NCI-H446 treated with DMSO at 0.1 percent for 48 hours (cell line): ENCODE measurements at regions not wholly inside any gene's neighbourhood (a gene's known extent, or its start where the extent isn't known, plus 50 kb on each side); places are given as distances from the start of the nearest gene placed in this dataset.

ENCODE experiments used
- DNase-seq: peaks from one replicate; lab custom pipeline; 2025; lab: John Stamatoyannopoulos, UW

DNA sequence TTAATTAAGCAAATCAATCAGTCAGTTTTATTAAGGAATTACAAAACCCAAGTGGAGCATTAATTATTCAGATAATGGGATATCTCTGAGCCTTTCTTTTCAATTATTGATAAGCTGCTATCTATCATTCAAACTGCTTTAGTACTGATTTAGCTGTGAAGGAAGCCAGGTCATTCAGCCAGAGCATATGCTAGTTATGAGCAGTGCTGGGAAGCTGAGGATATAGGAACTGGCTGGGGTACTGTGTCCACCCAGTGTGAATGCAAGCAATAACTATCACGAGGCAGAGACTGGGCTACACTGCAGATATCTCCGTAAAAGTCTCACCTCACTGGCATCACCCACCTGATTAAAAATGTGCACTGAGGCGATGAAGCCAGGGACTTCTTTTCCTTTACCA lies 496.7 kb upstream of the PIK3C3 start:
- no peak for DNase-seq

DNA sequence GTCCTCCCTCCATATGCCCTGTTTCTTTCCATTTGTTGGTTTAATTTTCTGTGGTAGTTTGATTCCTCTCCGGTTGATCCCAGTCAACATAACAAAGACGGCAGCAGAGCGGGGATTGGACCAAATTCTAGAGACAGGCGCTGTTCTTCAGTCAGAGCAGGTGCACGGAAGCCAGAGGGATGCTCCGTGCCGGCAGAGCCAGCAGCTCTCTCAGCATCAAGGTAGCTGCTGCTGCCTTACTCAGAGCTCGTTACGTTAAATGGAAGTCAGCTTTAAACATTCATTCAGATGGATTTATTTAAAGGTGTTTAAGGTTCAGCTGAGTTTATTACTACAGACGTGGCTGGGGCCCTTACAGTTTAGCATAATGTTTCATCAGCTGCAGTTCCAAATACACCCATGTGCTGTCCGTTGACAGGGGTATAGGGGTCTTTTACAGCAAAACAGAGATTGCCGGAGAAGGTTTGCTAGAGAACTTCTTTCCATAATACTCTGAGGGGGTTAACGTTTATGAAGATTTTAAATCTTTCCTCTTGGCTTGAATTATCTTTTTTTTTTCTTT lies 497.2 kb upstream of the PIK3C3 start:
- DNase-seq = no peak

DNA sequence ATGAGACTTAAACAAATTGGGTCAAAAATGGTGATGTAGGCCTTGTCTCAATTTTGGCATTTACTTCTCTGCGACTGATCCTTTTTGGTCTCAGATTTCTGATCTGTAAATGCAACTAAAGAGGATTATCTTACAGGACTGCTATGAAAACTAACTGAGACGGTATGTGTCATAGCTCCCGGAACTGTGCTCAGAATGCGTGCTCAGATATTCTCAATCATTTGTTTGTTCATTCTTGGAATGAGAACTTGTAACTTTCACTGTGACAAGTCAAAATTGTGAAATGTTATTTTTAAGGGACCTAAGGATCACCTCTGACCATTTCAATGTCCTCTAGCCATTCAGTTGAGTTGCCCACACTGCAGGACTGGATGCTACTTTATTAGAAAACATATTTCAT lies 498.2 kb upstream of the PIK3C3 start:
- DNase-seq = no peak

DNA sequence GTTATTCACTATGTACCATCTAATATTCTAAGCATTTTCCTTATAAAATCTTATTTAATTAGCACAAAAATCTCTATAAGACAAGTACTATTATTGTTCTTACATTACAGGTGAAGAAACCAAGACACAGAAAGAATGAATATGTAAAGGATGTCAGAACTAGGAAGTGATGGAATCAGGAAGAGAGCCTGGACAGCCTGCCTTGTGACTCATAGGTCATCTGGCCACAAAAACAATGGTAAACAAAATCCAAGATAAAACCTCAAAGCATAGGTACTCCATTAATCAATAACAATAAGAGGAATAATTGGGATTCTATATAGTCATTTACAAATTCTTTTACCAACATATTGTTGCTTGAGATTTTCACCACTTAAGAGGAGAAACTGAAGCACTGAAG lies 505.4 kb upstream of the PIK3C3 start:
- no peak for DNase-seq

DNA sequence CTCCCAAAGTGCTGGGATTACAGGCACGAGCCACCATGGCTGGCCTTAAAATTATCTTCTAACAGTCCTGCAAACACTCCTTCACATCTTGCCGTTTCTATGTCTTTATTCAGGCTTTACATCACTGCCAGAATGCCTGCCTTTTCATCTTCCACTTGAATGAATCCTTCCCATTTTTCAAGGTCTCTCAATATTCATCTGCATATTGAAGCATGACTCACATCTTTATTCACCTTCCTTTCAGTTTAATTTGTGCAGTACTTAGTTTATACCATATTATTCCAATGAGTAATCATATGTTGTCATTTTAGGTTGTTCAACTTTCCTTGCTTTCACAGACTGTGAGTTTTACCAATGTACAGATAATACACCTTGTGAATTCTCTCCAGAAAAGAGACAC lies 510.1 kb upstream of the PIK3C3 start:
- no peak for DNase-seq

DNA sequence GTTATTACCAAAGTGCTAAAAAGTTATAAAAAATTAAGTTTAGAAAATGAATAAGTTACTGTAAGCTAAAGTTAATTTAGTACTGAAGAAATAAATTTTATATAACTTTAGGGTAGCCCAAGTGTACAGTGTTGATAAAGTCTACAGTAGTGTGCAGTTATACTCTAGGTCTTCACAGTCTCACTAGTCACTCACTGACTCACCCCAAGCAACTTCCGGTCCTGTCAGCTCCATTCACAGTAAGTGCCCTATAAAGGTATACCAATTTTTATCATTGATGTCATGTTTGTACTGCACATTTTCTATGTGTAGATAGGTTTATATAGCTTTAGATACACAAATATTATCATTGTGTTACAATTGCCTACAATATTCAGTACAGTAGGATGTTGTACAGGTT lies 518.3 kb upstream of the PIK3C3 start:
- DNase-seq = no peak

DNA sequence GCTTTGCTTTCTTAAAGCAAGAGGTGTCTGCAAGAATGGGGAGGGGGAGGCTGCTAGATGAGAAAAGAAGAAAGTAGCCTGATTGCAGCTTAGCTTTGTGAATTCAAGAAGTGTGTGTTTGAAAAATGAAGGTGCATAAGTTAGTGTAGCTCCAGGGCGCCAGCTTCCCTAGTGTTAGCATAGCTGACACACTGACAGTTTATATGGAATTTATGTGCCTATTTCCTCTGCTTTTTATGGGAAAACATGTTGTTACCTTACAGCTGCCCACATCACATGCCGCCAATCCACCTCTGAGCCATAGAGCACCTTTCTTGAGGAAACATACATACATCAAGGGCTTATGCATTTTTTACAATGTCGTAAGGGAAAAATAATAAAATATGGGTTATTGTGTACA lies 536.4 kb upstream of the PIK3C3 start:
- DNase-seq = no peak

DNA sequence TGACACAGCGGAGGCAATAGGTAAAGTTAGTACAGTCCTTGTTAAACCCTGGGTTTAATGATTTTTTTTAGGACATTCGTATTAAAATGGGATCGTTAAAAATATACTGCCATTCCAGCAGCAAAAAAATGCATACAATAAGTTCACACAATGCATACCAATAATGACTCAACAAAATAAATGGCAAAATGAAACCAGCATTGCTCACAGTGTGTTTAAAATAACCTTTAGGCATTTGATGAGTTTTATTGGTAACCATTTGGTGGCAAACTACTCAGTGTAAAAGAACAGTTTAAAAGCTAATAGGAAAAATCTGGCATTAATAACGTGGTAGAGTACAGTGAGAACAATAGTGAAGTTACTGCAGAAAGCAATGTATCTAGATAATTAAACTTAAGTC lies 539.0 kb upstream of the PIK3C3 start:
- no peak for DNase-seq

DNA sequence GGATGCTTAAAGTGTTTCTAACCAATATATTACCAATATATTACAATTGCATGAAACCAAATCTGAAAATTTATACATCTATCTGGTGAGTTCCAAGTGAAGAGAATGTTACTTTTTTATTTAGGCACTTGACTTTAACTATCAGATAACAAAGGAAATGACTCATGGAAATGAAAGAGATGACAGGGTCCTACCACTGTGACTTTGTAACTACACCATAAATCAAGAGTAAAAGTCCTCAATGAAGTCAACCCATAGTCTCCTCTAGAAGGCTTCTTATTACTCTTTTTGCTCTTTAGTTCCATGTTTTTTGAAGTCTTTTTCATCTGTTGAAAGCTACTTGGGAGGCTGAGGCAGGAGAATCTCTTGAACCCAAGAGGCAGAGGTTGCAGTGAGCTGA lies 545.0 kb upstream of the PIK3C3 start:
- DNase-seq = no peak

DNA sequence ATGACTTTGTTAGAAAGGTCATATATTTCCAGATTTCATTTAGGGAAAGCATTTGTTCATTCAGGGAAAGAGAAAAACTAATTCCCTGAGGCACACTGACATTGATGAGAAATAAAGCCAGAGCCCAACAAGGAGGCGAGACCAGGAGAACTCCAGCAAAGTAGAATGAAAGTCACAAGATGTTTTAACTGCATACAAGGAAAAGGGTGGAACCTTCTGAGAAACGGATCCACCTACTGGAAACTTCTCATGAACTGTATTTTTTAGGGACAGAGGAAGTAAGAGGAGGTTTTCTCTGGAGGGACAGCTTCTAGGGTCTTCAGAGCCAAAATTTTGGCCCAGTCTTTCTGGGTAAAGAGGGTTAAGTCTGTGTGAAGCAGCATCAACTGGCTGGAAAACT lies 548.2 kb upstream of the PIK3C3 start:
- DNase-seq = no peak

DNA sequence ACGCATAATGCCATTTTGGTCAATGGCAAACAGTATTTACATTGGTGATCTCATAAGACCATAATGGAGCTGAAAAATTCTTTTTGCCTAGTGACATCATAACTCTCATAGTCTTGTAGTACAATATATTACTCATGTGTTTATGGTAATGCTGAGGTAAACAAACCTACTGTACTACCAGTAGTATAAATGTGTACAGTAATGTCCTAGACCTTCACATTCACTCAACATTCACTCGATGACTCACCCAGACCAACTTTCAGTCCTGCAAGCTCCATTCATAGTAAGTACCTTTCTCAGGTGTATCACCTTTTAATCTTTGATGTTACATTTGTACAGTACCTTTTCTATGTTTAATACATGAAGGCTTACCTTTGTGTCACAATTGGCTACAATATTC lies 558.2 kb upstream of the PIK3C3 start:
- DNase-seq = no peak

DNA sequence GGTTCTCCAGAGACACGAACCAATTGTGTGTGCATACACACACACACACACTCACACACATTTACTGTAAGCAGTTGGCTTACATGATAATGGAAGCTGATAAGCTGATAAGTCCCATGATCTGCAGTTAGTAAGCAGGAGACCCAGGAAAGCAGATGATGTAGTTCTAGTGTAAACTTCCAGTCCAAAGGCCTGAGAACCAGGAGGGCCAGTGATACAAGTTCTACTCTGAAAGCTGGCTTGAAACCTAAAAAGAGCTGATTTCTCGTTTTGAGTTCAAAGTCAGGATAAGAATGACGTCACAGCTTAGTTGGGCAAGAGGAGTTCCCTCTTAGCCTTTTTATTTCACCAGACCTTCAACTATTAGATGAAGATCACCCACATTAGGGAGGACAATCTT lies 558.8 kb upstream of the PIK3C3 start:
- DNase-seq = no peak

DNA sequence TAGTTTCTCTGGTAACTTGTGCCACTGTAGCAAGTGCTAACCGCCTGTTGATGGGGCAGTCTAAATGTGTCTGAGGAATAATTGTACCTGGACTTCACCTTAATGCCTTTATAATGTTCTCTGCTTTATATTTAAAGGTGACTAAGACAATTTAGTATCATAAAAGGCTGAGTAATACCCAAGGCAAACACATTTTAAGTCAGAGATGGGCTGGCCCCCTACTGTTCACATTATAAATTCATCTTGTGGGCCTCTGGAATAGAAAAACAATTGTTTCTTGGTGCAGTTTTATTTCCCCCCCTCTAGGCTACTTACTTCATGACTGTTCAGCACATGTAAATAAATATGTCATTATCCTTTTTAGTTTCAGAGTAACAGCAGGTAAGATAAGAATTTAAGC lies 559.3 kb upstream of the PIK3C3 start:
- DNase-seq = no peak

DNA sequence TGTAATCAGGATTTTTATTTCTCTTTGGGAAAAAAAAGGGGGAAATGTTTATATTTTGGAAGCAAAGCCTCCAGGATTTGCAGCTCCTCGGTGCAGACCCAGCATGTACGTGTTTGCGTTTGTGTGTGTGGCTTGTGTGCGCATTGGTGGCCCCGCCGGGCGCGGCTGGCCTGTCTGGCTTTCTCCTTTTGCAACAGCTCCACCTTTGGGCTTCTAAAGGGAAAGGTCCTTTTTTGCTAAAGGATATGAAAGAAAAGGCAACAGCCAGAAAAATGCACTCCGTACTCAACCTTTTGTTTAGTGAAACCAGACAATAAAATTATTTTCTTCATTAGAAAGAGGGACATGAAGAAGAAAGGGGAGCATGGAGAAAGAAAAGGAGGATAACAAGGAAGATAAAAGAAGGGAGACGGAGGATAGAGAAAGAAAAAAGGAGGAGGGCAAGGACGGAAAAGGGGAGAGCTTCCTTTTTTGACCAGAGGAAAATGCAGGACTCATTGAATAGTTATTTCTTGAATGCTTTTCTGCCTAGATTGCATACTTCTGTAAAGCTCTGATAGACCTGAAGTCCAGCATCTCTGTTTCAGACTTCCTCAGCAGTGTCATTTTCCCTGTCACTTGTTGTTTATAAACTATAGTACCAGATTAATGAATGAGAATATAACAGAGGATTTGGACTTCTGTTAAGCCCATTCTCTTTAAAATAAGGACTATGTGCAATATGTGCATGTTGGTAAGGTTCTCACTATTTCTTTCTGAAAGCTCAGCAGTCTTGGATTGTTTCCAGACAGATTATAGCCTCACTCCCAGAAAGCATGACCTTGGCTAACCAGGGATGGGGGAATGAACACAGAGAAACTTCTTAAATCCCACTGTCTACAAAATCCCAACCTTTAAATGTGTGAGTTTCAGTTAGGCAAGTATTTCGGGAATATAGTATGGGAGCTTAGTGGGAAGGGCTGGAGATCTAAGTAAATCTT lies 563.1 kb upstream of the PIK3C3 start:
- DNase-seq = peak; percentile 51

DNA sequence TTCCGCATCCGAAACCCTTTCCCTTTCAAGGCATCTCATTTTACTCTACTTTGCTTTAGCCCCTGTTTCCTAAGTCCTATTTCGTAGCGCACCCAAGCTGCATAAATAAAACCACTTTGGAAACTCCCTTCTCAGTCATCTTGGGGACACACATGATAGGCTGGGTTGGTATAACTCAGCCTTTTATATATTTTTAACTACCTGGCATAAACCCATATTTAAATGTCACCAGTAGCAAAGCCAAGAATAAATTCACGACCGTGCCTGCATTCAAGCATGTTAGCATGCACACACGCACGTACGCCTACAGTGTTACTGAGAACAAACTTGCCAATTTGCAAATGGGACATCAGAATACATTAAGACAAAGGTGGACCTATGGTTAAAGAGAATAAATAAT lies 564.7 kb upstream of the PIK3C3 start:
- no peak for DNase-seq

DNA sequence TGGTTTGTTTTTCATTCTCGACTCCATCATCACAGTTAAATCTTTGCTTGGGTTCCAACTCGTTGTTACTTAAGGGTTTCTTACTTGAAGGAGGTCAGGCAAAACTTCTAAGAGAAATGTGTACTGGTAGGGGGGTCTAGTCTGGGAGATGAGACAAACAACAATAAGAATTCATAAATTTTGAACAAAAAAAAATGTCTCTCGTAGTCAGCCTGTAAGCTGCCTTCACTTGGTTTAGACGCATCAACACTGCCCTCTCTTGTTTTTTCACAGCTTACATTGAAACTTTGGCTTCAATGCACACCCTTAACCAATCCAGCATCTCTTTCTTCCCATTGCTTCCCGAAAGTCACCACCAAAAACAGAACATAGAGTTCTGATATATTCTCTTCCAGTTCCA lies 576.4 kb upstream of the PIK3C3 start:
- no peak for DNase-seq

DNA sequence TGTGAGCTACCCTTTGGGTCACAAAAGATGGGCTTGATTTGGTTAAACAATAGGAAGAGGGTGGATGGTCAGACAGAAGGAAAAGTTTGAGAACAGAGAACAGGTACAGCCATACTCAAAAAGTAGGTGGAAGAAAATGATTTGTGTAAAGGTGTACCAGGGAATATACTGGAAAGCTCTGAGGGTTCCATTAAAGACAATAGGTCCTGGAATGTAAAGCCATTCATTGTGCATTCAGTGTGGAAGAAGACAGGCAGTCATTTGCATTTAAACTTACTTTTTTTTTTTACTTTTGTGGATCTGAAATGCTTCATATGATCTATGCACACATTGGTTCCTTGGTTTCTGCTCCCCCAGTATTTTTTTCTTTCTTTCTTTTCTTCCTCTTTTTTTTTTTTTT lies 581.4 kb upstream of the PIK3C3 start:
- no peak for DNase-seq

DNA sequence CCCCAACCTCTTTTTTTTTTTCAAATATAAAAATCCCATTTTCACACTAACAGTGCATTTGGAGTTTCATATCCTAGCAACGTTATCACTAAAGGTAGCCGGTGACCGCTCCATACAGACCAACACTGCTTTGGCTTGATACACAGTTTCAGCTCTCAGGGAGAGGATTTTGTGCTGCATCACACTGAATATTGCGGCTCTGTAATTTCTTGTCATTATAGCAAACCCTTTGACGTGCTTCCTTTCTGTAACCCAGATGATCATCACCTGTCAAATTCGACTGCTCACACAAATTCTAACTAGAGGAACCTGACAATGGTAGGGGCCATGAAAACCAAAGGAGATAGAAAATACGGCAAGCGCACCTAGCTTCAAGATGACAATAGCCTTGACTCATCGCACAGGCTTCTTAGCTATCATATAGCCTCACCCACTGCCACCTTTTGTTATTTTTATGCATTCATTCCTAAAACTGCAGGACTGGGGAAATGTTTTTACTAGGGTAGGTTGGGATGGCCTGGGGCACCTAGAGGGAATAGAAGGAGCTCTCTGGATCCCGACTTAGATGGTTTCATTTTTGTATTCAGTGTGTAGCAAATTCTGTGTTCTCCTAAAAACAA lies 582.9 kb upstream of the PIK3C3 start:
- DNase-seq = no peak

DNA sequence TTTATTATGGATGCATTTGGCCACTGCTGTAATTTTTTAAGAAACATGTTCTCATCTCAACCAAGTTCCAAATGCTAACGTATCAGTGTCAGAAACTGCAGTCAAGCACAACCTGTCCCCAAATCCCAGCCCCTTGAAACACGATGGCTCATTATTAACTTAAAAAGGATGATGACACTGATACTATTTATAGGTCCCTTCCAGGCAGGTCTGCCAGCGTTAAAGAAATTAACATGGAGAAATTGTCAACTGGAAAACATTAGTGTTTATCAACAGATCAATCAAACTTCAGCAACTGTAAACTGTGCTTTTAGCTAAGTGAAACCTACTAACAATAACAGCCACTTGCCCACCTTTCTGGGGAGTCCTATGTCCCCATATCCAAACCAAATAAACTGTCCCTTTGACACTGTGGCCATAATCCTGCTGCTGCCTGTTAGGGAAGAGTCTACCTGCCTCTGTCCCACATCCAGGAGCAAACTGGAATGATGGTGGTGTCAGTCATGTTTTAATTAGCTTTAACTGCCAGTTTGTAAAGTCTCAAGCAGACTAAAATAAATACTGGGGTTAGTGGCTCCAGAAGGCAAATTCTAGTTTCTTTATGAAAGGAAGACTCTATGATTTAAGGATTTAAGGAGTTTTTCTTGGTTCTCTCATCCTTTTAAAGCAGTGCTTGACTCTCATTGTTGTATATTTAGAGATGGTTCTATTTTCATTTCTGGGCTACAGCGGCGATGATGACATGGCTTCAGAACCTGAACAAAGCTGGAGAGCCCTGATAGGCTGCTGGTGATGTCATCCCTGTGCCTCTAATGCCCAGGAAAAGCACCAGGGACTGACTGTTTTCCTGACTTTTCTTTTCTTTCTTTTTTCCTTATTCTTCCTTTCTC lies 583.6 kb upstream of the PIK3C3 start:
- DNase-seq = no peak

DNA sequence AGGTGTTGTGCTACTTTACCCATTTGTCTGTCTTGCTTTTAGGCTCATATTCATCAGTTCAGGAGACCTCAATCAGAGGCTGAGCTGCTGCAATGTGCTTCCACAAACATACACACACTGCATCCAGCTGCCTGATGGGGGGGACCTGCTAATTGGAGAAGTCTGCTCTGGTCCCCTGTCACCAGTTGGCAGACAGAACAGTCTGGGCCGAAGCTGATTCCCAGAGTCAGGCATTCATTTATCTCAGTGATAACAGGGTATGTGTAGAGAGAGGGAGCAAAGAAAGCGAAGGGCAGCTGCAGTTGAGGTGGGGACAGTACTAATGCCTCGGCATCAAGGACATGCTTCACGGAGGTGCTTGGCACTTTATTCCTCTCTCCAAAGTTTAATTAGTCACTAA lies 584.3 kb upstream of the PIK3C3 start:
- DNase-seq = no peak

DNA sequence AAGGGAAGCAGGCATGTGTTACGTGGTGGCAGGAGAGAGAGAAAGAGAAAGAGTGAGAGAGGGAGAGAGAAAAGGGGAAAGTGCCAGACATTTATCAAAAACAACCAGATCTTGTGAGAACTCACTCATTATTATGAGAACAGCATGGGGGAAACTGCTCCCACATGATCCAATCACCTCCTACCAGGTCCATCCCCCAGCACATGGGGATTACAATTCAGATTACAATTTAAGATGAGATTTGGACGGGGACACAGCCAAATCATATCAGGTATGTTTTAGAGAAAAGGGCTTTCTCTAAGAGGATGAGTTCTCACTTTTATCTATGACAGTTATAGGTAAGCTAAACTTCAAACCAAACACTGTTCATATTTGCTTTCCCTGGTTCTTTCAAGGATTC lies 597.3 kb upstream of the PIK3C3 start:
- no peak for DNase-seq

DNA sequence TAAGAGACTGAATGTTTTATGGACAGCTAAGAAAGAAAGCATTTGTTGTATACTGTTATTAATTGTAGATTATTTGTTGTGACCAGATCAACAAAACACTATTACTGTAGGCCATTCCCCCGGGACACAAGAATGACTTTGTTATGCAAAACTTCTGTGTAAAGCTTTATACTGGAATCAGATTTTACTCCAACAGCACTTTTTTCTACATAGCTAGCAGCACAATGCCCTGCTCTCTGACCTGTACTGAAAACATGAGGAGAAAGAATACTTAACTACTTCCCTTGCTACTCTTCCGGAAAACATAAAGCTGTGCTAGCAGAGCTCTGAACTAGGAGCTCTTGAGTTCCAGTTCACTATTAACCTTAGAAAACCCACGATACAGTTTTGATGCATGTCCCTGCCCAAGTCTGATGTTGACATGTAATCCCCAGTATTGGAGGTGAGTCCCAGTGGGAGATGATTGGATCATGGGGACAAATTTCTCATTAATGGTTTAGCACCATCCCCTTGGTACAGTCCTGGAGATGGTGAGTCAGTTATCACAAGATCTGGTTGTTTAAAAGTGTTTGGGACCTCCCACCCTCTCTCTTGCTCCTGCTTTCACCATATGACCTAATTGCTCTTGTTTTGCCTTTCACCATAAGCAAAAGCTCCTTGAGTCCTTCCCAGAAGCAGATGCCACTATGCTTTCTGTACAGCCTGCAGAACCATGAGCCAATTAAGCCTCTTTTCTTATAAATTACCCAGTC lies 601.1 kb upstream of the PIK3C3 start:
- no peak for DNase-seq
